Prostate gland (tissue), 2 donors: ENCODE measurements at regions not wholly inside any gene's neighbourhood (a gene's known extent, or its start where the extent isn't known, plus 50 kb on each side); places are given as distances from the start of the nearest gene placed in this dataset.

Experiments
- DNase-seq: peaks from one replicate; pipeline ENCODE4 v3.0.0-alpha.2; 2019; ENCODE audit warnings: low spot score
- H3K27ac ChIP-seq, 2 donors: fragments of 200-600 bp; sonication (generic); 2 replicates each; pipeline ENCODE4 v1.5.1; 2017 to 2019
- H3K27me3 ChIP-seq: fragments of 200-600 bp; sonication (generic); replicated peaks from 2 replicates; pipeline ENCODE4 v1.5.1; 2019; ENCODE audit not compliant: insufficient read depth
- H3K36me3 ChIP-seq, 2 donors: fragments of 200-600 bp; sonication (generic); 1 replicate in 1 of 2; 2 replicates in 1 of 2; pipeline versions ENCODE4 v1.5.1 to v1.8.1; 2017 to 2019
- H3K4me1 ChIP-seq: fragments of 200-600 bp; sonication (generic); replicated peaks from 2 replicates; pipeline ENCODE4 v1.5.1; 2019
- H3K4me3 ChIP-seq, 2 donors: fragments of 200-600 bp; sonication (generic); 2 replicates each; pipeline ENCODE4 v1.5.1; 2017 to 2019
- H3K9me3 ChIP-seq: fragments of 200-600 bp; sonication (generic); 2 replicates; pipeline ENCODE4 v1.5.1; 2017
- POLR2A ChIP-seq: fragments of 450-650 bp; IDR thresholded peaks from one replicate; pipeline ENCODE4 v1.6.1; 2016; ENCODE audit warnings: antibody characterized with exemption, mild to moderate bottlenecking
- POLR2AphosphoS5 ChIP-seq: sonication (generic); formaldehyde crosslinking; IDR thresholded peaks from one replicate; pipeline ENCODE4 v1.6.1; 2017; ENCODE audit warnings: antibody characterized with exemption
- WGBS: methylation state at CpG from one replicate; pipeline ENCODE4 v1.1.5; 2018; 5-methylcytosine and 5-hydroxymethylcytosine counted together
- intact Hi-C: fragments of 100-400 bp; cut with DNase I; formaldehyde crosslinking; loops from one replicate; pipeline ENCODE4 v1.14.2; 2022
- TF ChIP-seq, protein P1 (sequence below), 4 experiments: fragments of 200-600 bp in 2 of 4; fragments of 450-650 bp in 2 of 4; sonication (generic) in 2 of 4; IDR thresholded peaks; 1 replicate in 3 of 4; 2 replicates in 1 of 4; pipeline ENCODE4 v1.5.1; 2016 to 2019; ENCODE audit warnings: antibody characterized with exemption in 4 of 4, mild to moderate bottlenecking in 2 of 4, moderate library complexity in 2 of 4

DNA sequence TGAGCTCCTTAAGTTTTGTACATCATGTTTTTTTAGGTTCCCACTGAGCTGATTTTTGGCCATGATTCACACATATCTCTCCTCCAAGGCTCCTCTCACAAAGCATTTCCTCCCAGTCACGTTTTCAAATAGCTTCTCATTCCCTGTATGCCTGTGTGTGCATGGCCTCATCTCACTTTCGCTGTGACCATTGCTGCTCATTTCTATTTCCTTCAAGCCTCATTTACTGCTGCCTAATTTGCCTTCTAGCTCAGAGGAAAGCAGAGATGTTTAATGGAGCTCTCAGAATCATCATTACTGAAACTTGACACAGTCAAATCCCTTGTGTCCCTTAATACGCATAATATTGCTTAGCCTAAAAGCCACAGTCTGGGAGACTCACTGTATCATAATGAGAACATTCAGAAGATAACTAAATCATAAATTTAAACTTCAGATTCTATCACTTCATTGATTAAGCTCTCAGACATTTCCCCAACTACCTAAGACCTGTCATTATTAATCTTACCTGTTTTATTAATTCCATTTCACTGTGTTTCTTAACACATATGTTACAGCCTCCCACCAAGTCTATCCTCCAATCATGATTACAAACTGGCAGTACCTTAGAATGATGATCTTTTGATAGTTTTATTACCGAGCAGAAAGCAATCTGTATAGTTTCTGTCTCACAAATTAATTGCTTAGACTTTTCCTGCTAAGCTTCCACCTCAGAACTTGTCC lies 278.3 kb upstream of the PTGER4 start:
- H3K27ac ChIP-seq: no peak overlapping the region
- TF ChIP-seq, protein P1, sequence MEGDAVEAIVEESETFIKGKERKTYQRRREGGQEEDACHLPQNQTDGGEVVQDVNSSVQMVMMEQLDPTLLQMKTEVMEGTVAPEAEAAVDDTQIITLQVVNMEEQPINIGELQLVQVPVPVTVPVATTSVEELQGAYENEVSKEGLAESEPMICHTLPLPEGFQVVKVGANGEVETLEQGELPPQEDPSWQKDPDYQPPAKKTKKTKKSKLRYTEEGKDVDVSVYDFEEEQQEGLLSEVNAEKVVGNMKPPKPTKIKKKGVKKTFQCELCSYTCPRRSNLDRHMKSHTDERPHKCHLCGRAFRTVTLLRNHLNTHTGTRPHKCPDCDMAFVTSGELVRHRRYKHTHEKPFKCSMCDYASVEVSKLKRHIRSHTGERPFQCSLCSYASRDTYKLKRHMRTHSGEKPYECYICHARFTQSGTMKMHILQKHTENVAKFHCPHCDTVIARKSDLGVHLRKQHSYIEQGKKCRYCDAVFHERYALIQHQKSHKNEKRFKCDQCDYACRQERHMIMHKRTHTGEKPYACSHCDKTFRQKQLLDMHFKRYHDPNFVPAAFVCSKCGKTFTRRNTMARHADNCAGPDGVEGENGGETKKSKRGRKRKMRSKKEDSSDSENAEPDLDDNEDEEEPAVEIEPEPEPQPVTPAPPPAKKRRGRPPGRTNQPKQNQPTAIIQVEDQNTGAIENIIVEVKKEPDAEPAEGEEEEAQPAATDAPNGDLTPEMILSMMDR (IDR thresholded peaks at IDR 0.05): no peak
- TF ChIP-seq POLR2AphosphoS5 (no peak), POLR2A (no peak)
- H3K4me3 ChIP-seq: no peak overlapping the region
- intact Hi-C loops: no loop called here
- no peaks in the 10 kb centered on the region for H3K4me1 ChIP-seq
- H3K36me3 ChIP-seq: no peaks in the 10 kb centered on the region
- no peak for DNase-seq
- 64% methylated on average over 4 of the region's 4 CpGs for WGBS
- no peaks in the 10 kb centered on the region for H3K27me3 ChIP-seq
- no peaks in the 10 kb centered on the region for H3K9me3 ChIP-seq

DNA sequence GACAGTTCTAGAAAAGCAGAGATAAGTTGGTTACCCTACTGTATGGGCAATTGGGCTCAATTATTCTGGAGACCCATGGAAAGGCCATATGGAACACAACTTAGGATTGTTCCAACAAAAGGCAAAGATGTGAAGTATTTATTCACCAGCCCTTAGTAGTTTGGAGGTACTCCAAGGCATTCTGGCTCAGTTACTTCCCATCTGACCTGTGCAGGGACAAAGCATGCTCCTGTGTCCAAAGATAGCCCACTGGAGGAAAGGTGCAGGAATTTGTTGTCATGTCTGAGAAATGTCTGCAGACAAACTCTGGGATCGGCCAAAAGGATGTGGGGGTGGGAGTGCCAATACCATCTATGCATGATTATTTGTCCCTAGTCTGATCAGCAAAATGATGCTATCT lies 279.5 kb upstream of the PTGER4 start:
- no peak for TF ChIP-seq POLR2A
- TF ChIP-seq POLR2AphosphoS5: peak; percentile 8
- H3K27me3 ChIP-seq: no peaks in the 10 kb centered on the region
- intact Hi-C loops: no loop called here
- no peak for DNase-seq
- H3K4me3 ChIP-seq: no peak overlapping the region
- WGBS: 78% methylated on average over 1 of the region's 1 CpG
- H3K9me3 ChIP-seq: no peaks in the 10 kb centered on the region
- no peak overlapping the region for H3K27ac ChIP-seq
- H3K36me3 ChIP-seq: no peaks in the 10 kb centered on the region
- no peaks in the 10 kb centered on the region for H3K4me1 ChIP-seq

DNA sequence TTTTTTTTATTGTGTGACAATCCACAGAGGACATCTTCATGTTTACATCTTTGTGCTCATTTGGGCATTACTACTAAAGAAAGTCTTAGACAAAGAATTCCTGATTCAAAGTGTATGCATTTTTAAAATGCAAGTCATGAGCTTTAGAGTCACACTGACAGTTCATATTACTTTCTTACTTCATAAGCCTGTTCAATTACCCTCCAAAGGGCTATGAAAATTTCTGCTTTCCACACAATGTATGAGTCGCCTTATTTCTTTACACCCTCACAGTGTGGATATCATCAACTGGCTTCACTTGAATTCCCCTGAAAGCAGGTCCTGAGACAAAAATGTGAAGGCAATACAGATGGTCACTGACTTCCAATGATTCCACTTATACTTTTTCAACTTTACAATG lies 280.4 kb upstream of the PTGER4 start:
- no peak for DNase-seq
- intact Hi-C loops: no loop called here
- no peaks in the 10 kb centered on the region for H3K36me3 ChIP-seq
- no peaks in the 10 kb centered on the region for H3K27me3 ChIP-seq
- WGBS: 97% methylated on average over 1 of the region's 1 CpG
- no peaks in the 10 kb centered on the region for H3K4me1 ChIP-seq
- H3K9me3 ChIP-seq: no peaks in the 10 kb centered on the region
- no peak overlapping the region for H3K27ac ChIP-seq
- TF ChIP-seq POLR2AphosphoS5 (no peak), POLR2A (no peak)
- TF ChIP-seq, protein P1 (IDR thresholded peaks at IDR 0.05): no peak
- no peak overlapping the region for H3K4me3 ChIP-seq

DNA sequence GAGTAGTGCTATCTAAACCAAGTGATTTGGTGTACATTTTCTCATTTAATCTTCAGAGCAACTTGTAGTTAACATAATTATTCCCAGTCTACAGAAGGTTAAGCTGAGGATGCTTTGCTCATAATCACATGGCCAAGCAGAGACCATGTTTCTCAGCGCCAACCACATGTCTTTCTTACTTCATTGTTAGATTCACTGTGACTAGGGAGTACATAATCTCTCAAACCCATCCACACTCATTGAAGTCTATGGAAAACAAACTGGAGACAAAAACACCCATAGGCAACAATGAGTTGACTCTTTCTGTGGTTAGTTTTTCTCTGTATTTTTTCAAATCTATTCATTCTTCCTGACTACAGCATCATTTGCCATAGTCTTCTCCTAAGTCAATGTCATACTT lies 281.7 kb upstream of the PTGER4 start:
- DNase-seq: no peak
- no peaks in the 10 kb centered on the region for H3K36me3 ChIP-seq
- no peak for TF ChIP-seq POLR2AphosphoS5
- TF ChIP-seq, protein P1 (IDR thresholded peaks at IDR 0.05): no peak
- TF ChIP-seq POLR2A: no peak
- H3K4me1 ChIP-seq: no peaks in the 10 kb centered on the region
- H3K27me3 ChIP-seq: no peaks in the 10 kb centered on the region
- H3K27ac ChIP-seq: no peak overlapping the region
- intact Hi-C loops: no loop called here
- no peaks in the 10 kb centered on the region for H3K9me3 ChIP-seq
- H3K4me3 ChIP-seq: no peak overlapping the region
- 96% methylated on average over 1 of the region's 1 CpG for WGBS

DNA sequence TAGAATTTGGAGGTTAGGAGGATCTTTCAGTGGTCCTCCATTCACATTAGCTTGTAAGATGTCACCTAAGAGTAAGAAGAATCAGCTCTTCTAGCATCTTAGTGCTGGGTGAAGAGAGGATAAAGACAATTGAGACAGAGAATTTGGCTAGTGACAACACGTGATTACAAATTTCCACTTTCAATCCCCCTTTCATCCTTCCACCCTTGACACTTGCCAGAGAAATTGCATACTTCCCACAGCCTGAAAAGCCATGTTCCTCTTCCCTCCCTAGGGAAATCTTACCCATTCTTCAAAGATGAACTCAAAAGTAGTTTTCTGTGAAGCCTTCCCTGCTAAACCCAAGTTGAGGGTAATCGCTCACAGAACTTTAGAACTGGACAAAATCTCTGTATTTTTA lies 282.6 kb upstream of the PTGER4 start:
- intact Hi-C loops: no loop called here
- Histone ChIP-seq H3K27ac (no peak overlapping the region), H3K9me3 (no peaks in the 10 kb centered on the region), H3K27me3 (no peaks in the 10 kb centered on the region), H3K4me3 (no peak overlapping the region), H3K36me3 (no peaks in the 10 kb centered on the region), H3K4me1 (no peaks in the 10 kb centered on the region)
- no peak for TF ChIP-seq POLR2AphosphoS5
- DNase-seq: no peak
- 72% methylated on average over 2 of the region's 2 CpGs for WGBS

DNA sequence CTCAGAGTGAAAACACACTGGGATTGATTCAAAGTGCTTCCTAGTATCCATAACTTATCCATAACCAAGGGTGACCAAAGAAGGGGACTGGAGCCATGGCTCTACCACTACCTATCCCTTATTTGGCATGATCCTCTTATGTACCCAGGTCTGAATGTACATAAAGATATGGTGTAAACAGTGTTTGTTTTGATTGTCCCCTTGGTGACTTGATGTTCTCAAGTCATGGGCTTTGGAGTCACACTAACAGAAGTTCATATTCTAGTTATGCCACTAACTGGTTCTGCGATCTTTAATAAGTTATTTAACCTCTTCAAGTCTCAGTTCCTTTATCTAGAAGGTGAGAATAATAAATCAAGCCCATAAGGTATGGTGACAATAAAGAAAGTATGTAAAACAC lies 283.4 kb upstream of the PTGER4 start:
- intact Hi-C loops: no loop called here
- H3K4me1 ChIP-seq: no peaks in the 10 kb centered on the region
- no peak for DNase-seq
- H3K27me3 ChIP-seq: no peaks in the 10 kb centered on the region
- H3K36me3 ChIP-seq: no peaks in the 10 kb centered on the region
- 79% methylated on average over 1 of the region's 1 CpG for WGBS
- no peak overlapping the region for H3K4me3 ChIP-seq
- H3K9me3 ChIP-seq: no peaks in the 10 kb centered on the region
- no peak overlapping the region for H3K27ac ChIP-seq
- TF ChIP-seq POLR2AphosphoS5 (no peak), POLR2A (no peak)
- TF ChIP-seq, protein P1 (IDR thresholded peaks at IDR 0.05): no peak
